HG02870 (cell line): ENCODE measurements at regions not wholly inside any gene's neighbourhood (a gene's known extent, or its start where the extent isn't known, plus 50 kb on each side); places are given as distances from the start of the nearest gene placed in this dataset.
"Not testable (repeated sequence)": the region's sequence is repeated elsewhere in the genome, so short reads cannot be mapped to it uniquely, and the experiment has no call there.

Experiments
- ATAC-seq: cut with Tn5 transposase; IDR thresholded peaks from one replicate; pipeline ENCODE4 v1.9.1; 2021; ENCODE audit warnings: mild to moderate bottlenecking, moderate library complexity; ENCODE audit not compliant: unreplicated experiment

DNA sequence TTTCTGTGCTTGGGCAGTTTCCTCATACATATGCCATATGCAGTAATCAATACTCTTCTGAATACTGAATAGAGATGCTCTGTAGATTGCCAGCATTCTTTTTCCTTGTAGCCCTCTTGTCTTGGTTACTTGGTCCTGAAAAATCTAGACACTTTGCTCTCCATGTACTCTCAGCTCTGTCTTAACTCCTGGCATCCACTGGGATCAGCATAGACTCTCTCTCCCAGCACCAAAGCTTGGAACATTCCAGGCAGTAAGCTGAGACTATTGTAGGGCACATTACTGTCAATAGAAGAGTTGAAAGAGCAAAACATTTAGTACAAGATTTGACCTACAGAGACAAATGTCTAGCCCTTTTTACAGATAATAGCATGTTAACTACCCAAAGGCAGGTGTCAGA, 1100.3 kb downstream of the TBL1XR1 start:
- no peak for ATAC-seq

DNA sequence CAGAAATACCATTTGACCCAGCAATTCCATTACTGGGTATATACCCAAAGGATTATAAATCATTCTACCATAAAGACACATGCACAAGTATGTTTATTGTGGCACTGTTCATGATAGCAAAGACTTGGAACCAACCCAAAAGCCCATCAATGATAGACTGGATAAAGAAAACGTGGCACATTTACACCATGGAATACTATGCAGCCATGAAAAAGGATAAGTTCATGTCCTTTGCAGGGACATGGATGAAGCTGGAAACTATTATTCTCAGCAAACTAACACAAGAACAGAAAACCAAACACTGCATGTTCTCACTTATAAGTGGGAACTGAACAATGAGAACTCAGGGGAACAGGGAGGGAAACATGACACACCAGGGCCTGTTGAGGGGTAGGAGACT, 1103.4 kb downstream of the TBL1XR1 start:
- ATAC-seq, result not testable (repeated sequence)

DNA sequence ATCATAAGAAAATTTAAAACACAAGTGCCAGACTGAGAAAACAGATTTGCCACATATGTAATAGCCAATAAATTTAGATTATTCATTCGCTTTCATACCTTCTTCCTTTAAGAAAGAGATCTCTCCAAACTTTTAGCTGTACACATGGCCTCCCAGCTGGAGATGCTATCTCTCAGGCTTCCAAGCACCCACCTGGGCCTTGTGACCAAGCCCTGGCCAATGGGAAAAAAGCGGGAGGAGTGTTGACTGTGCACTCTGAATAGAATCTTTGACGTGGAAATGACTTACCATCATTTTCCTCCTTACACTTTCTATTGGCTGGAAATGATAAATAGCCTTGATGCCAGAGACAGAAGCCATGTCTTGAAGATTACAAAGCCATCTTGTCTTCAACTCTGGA, 1106.6 kb downstream of the TBL1XR1 start:
- ATAC-seq, result no peak

DNA sequence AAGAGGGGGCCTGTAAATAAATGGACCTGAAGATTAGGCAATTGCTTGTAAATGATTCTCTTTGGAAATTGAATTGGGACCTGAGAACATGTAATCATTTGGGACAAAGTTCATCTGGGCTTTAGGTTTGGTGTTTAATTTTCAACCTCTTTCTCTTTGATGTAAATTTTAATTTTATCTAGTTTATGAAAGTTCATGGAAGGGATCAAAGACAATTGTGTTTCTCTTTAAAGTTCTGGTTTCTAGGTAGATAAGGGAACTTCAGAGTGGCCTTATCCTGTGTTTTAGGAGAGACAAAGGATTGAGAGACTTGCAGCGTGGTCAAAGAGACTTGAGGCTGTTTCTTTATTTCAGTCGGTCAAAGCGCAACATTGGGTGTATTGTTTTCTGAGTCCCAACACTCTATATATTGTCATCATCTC, 1108.3 kb downstream of the TBL1XR1 start:
- no peak for ATAC-seq

GRCh38 chr3:176087066-176087697, 1110.1 kb downstream of the TBL1XR1 start:
- ATAC-seq, result no peak

- ATAC-seq, result no peak
These were observed 1117.5 kb downstream of the TBL1XR1 start for GRCh38 chr3:176079785-176080184.

GRCh38 chr3:176078906-176079305, 1118.4 kb downstream of the TBL1XR1 start:
- no peak for ATAC-seq

DNA sequence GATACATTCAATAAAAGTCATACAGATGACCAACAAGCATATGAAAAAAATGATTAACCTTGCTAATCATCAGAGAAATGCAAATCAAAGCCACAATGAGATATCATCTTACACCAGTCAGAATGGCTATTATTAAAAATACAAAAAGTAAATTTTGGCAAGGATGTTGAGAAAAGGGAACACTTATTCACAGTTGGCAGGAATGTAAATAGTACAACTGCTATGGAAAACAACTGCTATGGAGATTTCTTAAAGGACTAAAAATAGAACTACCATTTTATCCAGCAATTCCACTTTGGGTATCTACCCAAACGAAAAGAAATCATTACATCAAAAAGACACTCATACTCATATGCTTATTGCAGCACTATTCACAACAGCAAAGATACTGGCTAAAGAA, 1121.8 kb downstream of the TBL1XR1 start:
- ATAC-seq, result no peak

- no peak for ATAC-seq
These were observed 1122.2 kb downstream of the TBL1XR1 start for GRCh38 chr3:176075046-176075445.

- ATAC-seq, result no peak
These were observed 1123.2 kb downstream of the TBL1XR1 start for GRCh38 chr3:176074096-176074495.

DNA sequence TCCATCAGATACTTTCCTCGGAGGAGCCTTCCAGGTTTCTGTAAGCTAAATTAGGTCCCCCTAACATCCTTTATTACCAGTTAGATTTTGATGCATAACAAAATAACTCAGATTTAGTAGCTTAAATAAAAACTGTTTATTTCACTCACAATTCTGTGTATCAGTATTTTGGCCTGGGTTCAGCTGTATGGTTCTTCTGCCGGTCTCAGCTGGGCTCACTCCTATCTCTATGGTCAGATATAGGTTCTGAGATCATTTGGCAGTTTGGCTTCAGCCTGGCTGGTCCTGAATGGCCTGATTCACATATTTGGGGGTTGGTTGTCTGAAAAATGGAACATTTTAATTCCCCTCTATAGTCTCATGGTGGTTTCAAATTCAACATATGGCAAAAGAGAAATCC, 1125.3 kb downstream of the TBL1XR1 start:
- no peak for ATAC-seq

GRCh38 chr3:176068750-176069149, 1128.5 kb downstream of the TBL1XR1 start:
- no peak for ATAC-seq

GRCh38 chr3:176058856-176059255, 1138.4 kb downstream of the TBL1XR1 start:
- ATAC-seq, result no peak

GRCh38 chr3:176055836-176056235, 1141.4 kb downstream of the TBL1XR1 start:
- no peak for ATAC-seq

DNA sequence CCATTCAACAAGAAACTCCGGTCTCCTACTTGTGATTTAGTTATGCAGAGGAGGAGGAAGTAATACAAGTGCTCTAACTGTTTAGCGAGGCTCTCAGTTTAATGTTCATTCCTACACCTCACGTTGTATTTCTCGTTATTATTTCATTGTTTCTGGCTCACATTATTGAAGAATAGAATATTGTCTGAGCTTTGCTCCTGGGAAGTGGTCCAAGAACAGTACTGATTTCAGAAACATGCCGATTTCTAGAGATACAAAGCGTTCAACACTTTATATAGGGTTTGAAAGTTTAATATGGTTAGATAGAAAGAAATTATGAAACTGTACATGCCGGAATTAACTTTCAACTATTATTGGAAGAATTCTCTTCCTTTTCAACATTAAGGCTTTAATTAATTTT, 1145.5 kb downstream of the TBL1XR1 start:
- ATAC-seq, result no peak

DNA sequence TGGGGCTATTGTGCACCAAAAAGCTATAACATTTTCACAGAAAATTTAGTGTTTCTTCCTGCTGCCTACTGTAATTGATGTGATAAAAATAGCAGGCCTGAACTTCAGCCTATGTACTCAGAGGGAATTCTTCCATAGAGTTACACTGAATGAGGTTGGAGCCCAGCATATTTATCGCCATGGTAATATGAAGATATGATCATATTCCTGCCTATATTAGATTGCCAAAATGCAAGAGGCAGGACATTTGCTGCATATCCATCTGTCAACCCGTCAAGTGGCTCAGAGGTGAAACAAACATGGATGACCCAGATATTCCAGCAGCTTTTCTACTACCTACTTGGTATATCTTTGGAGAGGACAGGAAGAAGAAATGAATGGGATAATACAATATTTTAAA, 1150.6 kb downstream of the TBL1XR1 start:
- no peak for ATAC-seq

- ATAC-seq, result no peak
These were observed 1155.5 kb downstream of the TBL1XR1 start for GRCh38 chr3:176041812-176042211.

DNA sequence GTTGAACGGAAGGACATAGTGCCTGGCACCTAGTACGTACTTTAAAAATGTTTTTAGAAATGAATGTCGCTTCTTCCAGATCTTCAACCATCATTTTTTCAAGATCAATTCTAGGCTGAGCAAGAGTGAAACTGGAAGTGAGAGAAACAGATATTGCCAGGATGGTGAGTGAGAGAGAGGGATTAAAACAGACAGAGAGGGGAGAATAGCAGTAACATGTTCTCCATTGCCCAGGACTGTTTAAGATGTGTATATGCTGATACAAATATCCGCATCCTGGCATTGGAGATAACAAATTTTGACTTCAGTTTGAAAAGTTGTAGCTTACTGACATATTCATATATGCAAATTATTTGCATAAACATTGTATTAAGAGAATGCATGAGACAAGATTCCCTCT, 1156.1 kb downstream of the TBL1XR1 start:
- ATAC-seq, result no peak

DNA sequence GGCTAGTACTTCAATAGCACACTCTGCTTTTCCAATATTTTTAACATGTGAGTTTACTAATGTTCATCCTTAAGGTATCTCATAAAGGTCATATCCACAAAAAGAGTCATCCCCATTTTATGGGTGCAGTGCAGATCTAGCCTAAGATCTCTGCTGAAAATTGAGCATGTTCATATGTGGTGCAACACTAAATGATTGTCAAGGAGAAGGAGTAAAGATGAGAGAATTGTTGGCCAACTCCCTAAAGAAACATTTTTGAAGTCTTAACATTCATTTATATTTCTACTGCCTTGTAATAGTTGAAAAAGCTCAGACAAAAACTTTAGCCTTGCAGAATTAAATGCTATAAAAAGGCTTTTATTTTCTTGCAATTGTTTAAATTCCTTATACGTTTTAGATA, 1159.6 kb downstream of the TBL1XR1 start:
- no peak for ATAC-seq

- ATAC-seq, result no peak
These were observed 1165.2 kb downstream of the TBL1XR1 start for GRCh38 chr3:176032043-176032442.

- not testable (repeated sequence) for ATAC-seq
These were observed 1157.1 kb downstream of the NAALADL2 start for GRCh38 chr3:176016203-176016602.

- not testable (repeated sequence) for ATAC-seq
These were observed 1156.1 kb downstream of the NAALADL2 start for GRCh38 chr3:176015228-176015627.

DNA sequence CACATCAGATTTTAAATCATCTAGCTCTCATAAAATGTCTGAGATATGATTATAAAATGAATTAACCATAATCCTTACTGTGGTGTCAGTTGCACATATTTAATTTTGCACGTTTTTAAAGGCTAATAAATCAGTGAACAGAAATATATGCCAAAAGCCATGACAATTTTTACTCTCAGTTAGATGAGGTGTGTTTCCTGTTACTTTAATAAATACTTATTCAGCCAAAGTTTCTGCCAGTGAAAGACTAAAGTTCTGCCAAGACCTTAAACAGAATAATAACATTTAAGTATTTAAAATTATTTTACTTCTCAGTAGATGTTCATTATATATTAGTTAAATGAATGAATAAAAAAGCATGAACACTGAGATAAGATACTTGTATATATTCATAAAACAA, 1150.1 kb downstream of the NAALADL2 start:
- no peak for ATAC-seq
